HPDE6-E6E7 (cell line): ENCODE measurements at regions not wholly inside any gene's neighbourhood (a gene's known extent, or its start where the extent isn't known, plus 50 kb on each side); places are given as distances from the start of the nearest gene placed in this dataset.
"Not testable (repeated sequence)": the region's sequence is repeated elsewhere in the genome, so short reads cannot be mapped to it uniquely, and the experiment has no call there.

Experiments used
- DNase-seq: peaks from one replicate; pipeline ENCODE4 v3.0.0; 2011; ENCODE audit warnings: missing footprints; ENCODE audit errors: extremely low spot score

DNA sequence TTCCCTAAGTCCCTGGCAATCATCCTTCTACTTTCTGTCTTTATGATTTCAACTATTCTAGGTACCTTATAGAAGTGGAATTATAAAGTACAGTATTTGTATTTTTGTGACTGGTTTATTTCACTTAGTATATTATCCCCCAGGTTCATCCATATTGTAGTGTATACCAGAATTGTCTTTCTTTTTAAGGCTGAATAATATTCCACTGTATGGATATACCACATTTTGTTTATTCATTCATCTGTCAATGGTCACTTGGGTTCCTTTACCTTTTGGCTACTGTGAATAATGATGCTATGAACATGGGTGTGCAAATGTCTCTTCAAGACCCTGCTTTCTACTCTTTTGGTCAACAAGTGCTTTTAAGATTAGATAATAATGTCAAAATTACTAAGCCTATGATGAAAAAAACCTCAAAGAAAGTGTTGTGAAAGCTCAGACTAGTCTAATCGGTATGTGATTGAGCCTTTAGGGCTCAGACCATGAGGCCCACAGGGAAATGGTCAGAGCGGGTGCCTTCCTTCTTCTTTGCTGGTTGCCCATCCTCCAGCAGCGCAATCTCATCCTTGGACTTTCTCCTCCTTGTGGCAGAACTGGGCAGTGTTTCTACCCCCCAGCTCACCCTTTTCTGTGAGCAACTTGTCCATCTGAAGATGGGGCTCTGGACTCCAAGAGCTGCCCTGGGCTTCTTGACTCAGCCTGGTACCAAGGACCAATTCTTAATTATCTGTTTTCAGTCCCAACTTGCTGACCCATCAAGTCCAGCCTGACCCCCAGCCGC is 105.4 kb downstream of the TTC8 start:
- no peak for DNase-seq

DNA sequence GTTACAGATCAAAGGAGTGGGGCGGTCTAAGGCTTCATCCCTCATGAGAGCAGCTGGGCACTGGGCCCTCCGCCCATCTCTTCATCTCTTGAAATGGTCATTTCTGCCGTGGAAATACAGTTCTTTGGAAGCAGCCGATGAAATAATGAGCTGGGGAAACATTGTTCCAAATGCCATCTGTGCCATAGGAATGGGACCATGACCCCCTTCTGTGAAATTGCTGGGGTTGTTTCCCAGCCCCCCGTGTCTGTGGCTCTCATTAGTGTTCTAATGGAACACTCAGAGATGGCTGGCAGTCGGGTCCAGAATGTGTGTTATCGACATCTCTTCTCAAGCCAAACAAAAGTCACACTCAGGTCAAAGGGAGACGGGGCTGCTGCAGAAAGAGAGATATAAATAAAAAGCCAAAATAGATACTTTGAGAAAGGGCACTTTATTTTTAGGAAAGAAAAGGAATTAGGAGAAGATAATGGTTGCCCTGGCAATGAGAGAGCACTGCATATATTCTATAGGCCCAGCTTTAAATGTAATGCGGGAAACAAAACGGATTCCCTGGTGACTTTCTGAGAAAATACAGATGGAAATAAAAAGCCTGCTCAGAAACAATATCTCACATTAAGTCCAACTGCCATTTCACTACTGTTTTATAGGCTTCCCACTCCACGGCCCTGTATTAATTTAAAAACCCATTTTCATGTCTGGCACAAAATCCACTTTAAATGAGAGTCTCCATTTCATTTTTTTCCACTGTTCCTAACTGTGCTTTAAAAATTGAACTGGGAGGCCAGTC is 107.1 kb downstream of the TTC8 start:
- no peak for DNase-seq

DNA sequence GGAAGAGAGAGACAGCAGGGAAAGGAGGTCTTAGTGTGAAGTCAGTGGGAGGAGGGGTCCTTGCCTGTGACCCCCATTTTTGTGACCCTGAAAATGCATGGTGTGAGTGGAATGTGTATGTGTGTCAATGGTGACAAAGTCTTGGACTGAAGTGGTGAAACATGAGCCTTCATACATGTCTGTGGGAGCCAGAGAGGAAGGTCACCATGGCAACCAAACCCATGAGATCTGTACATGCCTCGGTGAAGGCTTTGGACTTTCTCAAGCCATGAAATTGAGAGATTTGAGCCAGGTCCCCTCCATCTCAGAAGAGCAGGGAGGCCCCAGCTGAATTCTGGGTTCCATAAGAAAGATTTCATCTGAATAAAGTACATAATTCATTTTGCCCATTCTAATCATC is 108.7 kb downstream of the TTC8 start:
- DNase-seq: no peak

DNA sequence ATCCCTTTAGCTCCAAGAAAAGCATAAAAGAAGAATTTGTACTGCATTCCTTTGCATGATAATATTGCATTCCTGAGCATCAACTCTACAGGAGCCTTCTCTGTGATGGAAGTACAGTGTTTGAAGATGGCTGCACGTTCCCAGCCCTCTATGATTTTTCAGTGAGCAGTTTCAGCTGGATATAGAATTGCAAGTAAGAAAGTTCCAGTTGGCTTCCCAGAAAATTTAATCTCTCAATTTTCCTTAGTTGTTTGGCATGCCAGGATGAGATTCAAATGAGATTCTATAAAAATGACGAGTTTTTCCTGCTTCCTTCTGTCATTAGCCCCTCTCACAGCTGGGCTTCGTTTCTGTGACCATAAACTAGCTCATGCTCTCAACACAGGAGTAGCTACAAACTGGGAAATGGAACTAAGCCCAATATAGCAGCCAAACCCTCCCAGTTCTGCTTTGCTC is 109.9 kb downstream of the TTC8 start:
- no peak for DNase-seq

DNA sequence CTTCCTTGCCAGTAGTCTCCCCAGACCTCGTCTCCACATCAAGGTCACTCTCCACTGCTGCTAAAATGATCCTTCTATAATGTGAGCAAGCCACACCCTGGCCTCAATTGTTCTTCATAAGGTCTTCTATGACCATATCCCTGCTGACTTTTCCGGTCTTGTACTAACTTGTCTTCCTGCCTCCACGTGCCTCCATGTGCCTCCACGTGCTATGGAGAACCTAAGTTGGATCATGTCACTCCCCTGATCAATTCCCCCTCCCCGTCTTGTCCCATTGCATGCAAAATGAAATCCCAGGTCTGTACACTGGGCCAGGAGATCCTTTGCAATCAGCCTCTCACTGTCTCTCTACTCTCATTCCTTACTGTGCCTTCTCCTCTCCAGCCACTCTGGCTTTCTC is 110.6 kb downstream of the TTC8 start:
- DNase-seq: no peak

DNA sequence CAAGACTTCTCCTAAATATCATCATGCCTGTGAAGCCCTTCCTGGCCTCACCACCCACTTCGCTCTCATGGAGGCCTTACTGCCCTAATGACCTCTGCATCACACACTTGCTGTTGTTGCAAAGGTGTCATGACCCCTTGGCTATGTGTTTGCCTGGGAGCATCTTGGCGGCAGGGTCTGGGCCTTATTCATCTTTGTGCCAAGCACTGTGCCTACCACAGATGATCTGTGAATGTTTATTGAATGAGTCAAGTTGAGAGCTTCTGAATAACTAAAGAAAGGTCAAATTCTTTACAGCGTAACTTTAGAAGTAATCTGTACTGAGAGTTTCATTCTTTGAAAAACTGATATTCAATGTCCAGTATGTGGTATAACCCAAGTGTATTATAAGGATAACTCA is 113.3 kb downstream of the TTC8 start:
- no peak for DNase-seq

DNA sequence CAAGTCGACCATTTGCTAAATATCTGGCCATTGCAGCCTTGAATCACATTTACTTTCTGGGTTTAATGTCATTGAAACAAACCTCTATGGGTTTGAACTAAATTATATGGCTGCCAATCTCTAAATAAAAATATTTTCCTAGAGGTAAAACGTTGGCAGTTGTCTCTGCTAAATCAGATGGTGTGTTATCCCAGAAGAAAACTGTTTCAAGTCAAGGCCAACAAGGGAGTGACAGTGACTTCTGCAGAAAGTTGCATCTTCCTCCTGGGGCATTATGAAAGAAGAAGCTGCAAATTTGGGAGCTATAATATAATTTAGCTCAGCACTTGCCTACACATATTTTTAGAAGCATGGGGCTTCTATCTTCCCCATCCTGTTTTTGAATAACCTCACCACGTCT is 116.2 kb downstream of the TTC8 start:
- DNase-seq: no peak

DNA sequence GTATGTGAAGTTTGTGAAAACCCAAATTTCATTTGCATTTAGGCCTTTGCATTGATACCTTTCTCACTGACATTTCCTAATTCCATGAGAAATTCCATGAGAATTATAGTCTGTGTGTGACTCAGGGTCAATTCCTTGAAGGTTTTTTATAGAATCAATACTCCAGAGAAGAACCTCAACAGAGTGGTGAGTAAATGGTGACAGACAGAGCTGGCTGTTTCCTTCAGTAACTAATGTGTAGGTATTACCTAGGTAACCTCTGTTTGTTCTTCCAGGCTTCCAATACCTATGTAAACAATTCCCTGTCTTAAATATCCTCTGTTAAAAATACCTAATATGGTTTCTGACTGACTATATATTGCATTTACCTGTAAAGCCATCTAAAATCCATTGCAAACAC is 117.0 kb downstream of the TTC8 start:
- no peak for DNase-seq

DNA sequence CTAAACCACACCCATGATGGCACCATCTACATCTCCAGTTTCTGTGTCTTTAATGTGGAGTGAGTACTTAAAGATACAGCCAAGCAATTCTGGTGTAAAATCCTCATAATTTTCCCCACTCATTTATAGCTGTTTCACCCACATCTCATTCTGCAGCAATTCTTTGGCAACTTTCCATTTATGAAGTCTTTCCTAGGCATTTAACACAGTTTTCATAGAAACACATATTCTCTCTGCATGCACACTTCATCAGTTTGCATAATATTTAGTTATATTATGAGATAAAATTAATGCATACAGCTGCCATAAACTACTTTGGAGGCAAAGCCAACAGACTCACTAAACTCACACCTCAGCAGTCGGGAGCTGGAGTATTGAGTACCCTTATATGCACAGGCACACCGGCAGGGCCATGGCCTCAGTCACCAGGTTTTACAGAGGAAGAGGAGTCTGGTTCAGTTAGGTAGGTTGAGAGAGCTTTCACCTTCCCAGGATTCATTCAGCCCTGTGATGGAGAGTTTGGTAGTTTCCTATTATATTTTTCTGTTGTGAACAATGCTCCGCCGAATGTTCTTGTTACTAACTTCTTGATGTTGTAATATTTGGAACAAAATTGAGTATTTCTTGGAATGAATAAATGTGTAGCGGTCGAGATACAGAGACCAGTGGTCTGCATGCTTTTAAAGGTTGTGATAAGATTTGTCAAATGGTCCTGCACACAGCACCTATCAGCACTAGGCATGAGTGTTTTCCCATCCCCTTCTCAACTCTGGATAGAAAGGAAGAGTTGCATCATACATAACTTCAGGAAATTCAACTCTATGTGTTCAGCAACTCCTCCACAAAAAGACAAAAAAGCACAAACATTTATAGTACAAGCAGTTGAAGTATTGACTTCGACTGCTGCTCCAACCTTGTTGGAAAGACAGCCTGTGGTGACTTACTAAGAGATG is 123.5 kb downstream of the TTC8 start:
- DNase-seq: no peak

DNA sequence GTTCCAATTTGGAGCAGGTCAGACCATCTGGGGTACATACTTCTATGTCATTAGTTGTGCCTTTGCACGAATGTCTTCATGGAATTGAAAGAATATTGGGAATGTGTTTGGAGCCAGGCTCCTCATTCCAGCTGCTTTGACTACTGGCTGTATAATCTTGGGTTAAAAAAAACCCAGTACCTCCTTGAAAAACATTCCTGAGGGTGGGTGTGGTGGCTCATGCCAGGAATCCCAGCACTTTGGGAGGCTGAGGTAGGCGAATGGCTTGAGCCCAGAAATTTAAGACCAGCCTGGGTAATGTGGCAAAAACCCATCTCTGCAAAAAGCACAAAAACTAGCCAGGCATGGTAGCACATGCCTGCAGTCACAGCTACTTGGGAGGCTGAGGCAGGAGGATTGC is 125.6 kb downstream of the TTC8 start:
- no peak for DNase-seq

DNA sequence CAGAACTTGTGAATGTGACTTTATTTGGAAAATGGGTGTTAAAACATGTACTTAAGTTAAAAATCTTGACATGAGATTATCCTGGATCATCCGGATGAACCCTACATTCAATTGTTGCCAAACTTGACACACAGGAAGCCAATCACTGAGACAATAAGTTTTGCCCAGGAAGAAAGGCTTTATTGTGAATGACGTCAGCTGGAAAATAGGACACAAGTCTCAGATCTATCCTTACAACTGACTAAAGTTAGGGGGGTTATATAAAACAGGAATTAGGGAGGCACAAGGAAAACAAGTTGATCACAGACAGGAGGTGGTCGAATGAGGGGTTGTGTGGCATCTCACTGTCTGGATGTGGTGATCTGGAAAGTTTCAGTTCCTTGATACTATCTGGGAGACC is 126.9 kb downstream of the TTC8 start:
- no peak for DNase-seq

DNA sequence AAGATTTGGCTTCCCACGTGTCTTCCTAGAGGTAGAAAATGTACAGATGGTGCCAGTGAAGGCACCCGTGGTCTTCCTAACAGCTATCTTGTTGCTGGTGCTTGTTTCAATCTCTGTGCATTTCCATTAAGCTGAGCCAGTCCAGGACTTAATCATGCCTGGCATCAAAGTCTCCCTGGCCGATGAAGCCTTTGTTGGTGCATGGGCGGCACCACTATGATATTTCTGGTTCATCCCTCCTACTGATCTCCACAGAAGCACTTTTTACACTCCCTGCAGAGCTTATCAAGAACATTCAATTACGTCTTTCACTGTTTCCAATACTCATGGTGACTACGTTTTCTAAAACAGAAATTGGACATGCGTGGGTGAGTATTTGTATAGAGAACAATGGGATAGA is 128.4 kb downstream of the TTC8 start:
- no peak for DNase-seq

DNA sequence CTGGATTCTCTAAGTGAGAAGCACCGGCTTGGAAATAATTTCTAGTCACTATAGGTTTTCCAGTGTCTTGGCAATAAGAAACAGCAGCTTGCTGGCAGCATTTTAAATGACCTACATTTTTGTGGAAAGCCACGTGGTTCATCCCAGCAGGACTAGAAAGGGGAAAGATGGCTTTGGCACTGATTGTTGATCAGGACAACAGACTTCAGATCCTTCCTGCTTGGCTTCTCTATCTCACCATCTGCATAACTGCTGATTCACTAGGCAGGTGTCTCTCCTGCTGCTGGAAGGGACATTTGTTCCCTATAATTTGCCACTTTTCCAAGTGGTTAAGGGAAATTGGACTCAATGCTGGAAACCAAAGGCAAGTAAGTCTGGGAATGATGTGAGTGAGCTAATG is 131.0 kb downstream of the TTC8 start:
- no peak for DNase-seq

DNA sequence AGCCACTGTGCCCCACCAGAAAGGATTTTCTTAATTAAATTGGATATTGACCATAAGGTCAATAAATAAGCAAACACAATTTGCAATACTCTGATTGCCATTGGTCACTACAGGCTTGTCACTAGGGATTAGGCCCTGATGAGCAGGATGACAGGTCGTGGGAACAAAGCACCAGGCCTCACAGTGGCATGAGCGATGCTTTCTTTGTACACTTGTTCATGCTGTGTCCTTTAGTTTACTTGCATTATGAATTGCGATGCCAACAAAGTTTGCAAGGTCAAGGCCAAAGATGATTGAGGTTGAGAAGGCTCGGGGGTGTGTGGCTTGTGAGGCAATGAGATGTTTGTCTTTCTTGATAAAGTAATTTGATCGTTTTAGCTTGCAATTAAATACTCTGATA is 136.0 kb downstream of the TTC8 start:
- no peak for DNase-seq

DNA sequence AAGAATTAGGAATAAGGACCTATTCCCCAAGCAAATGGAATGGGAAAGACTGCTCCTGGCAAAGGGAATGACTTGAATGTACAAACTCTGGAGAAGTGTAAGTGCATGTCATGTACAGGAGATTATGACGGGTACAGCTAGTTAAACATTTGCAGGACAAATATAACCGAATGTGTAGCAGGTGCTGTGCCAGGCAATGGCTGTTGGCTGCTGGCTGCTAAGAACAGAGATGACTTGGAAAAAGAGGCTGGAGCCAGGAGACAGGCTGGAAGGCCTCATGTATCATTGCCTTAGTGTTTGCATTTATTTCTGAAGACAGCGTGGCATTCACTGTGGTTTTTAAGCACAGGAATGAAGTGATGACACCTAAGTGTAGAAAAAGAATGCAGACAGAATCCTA is 136.8 kb downstream of the TTC8 start:
- no peak for DNase-seq

DNA sequence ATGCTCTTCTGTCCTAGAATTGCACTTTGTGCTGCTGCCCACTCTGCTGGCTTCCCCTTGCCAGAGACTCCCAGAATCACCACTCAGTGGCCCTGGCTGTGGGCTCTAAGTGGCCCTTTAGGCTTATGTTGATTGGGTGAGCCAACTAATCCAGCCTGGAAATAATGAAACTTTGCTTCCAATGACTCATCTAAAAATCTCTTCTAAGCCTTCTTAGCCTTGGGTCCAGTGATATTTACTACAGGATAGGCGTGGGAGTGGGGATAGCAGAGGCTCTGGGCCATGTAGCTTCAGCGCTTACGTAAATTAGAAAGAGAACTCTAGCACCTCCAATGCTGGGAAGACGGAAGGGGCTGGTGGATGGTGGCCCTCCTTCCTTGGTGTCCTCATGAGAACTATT is 137.9 kb downstream of the TTC8 start:
- no peak for DNase-seq

DNA sequence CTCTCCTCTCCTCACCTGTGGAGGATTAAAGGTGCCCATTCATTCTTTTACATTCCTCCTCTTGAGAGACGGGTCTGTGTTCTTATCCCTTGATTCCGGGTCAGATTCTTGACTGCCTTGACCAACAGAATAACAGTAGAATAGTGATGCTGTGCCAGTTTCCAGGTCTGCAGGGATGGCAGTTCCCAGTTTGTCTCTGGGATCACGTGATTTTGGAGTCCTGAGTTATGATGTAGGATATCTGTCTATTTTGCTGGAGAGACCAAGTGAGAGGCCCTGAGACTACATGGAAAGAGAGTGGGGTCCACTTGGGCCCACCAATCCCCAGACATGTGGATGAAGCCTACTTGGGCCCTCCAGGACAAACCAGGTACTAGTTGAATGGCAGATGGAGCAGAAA is 142.8 kb downstream of the TTC8 start:
- no peak for DNase-seq

DNA sequence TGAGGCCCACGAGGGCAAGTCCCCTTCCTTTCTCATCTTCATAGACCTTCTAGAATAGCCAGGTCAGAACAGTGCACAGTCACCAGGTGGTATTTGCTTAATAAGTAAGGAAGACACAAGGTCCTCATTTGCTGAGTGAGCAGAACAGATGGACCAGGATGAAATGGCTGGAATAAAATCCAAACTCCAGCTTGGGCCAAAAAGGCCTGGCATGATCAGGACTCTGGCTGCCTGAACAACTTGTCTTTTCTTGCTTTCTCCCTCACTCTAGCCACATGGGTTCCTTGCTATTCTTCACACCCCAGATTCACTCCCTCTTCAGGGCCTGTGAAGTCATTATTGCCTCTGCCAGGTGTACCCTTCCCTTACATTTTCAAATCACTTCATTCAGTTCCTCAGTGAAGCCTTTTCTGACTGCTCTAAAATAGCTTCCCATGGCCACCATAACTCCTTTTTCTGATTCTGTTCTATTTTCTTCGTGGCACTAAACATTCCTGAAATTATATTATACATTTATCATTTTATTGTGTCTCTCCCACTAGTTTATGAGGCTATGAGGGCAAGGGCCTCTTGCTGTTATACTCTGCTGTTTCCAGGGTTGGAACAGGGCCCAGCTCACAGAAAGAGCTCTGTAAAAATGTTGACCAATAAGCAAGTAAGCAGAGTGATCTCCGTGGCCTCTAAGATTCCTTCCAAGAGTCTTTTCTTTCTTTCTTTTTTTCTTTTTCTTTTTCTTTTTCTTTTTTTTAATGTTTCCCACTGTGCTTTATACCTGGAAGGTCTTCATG is 150.8 kb downstream of the TTC8 start:
- DNase-seq: no peak

DNA sequence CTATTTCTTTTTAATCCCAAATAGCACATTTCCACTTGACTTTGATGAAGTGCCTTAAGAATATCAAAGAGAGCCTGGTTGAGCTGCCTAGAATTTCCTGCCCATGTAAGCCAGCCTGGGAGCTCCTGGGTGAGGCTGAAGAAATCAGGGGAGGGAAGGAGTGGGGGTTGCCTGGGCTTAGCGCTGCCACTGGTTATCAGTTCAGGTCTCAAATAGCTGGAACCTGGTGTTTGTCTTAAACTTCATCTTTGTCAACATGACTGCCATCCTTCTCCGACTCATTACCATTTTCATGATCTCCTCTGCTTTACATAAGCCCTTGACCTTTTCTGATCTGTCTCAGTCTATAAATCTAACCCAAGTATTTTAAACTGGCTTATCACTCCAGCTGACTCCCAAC is 151.5 kb downstream of the TTC8 start:
- no peak for DNase-seq

DNA sequence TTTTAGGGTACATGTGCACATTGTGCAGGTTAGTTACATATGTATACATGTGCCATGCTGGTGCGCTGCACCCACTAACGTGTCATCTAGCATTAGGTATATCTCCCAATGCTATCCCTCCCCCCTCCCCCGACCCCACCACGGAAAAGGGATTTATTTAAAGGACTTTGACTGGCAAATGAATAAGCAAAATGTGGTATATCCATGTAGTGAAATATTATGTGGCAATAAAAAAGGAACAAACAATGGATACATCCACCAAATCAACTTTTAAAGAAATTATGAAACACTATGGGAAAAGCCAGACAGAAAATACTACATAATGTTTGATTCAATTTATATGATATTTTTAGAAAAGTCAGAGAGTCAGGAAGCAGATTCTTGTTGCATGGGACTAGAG is 156.5 kb downstream of the TTC8 start:
- not testable (repeated sequence) for DNase-seq

DNA sequence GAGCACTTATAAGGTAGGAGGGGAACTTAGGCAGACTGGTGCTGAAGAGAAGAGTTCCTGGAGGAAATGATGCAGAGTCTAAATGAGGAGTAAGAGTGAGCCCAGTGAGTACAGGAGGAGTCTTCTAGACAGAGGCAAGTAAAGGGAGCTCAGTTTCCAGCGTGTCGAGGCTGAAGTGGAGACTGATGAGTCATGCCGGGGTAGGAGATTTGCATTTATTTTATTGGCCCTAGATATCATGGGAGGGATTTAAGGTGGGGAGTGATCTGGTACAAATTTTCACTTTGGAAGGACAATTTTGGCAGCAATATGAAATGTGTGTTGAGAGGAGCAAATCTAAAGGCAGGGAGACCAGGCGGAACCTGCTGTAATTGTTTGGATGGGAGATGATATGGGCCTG is 157.5 kb downstream of the TTC8 start:
- no peak for DNase-seq
